ENCODE measurements at regions not wholly inside any gene's neighbourhood (a gene's known extent, or its start where the extent isn't known, plus 50 kb on each side); places are given as distances from the start of the nearest gene placed in this dataset.

- DNase-seq (ENCODE audit: insufficient read length, low spot score) (no peak), FAIRE-seq (no peak)
Measured at GRCh38 chr5:125812651-125813050, 610.6 kb upstream of the GRAMD2B start.

- DNase-seq (ENCODE audit: insufficient read length, low spot score), result no peak
- no peak for FAIRE-seq
Measured at GRCh38 chr5:125813221-125813974, 609.8 kb upstream of the GRAMD2B start.

- FAIRE-seq, result no peak
- no peak for DNase-seq (ENCODE audit: insufficient read length, low spot score)
Measured at GRCh38 chr5:125814119-125814518, 609.1 kb upstream of the GRAMD2B start.

GRCh38 chr5:125823572-125823971 is 599.6 kb upstream of the GRAMD2B start:
- FAIRE-seq (no peak), DNase-seq (ENCODE audit: insufficient read length, low spot score) (no peak)

- no peak for FAIRE-seq
- no peak for DNase-seq (ENCODE audit: insufficient read length, low spot score)
Measured at GRCh38 chr5:125826214-125826613, 597.0 kb upstream of the GRAMD2B start.

- DNase-seq (ENCODE audit: insufficient read length, low spot score) (no peak), FAIRE-seq (no peak)
Measured at GRCh38 chr5:125829349-125829748, 593.9 kb upstream of the GRAMD2B start.

GRCh38 chr5:125833398-125833797 is 589.8 kb upstream of the GRAMD2B start:
- no peak for FAIRE-seq
- DNase-seq (ENCODE audit: insufficient read length, low spot score), result no peak

- DNase-seq (ENCODE audit: insufficient read length, low spot score) (no peak), FAIRE-seq (no peak)
Measured at GRCh38 chr5:125834438-125835115, 588.6 kb upstream of the GRAMD2B start.

GRCh38 chr5:125835293-125836172 is 587.7 kb upstream of the GRAMD2B start:
- FAIRE-seq (no peak), DNase-seq (ENCODE audit: insufficient read length, low spot score) (peak; percentile 3)

GRCh38 chr5:125836256-125836655 is 587.0 kb upstream of the GRAMD2B start:
- DNase-seq (ENCODE audit: insufficient read length, low spot score) (no peak), FAIRE-seq (no peak)

GRCh38 chr5:125837866-125838265 is 585.3 kb upstream of the GRAMD2B start:
- FAIRE-seq, result no peak

GRCh38 chr5:125847561-125847960 is 575.6 kb upstream of the GRAMD2B start:
- DNase-seq (ENCODE audit: insufficient read length, low spot score), result no peak
- FAIRE-seq, result no peak

More at GRCh38 chr5:125837866-125838265, 585.3 kb upstream of the GRAMD2B start:
- DNase-seq (ENCODE audit: insufficient read length, low spot score), result no peak

- no peak for DNase-seq (ENCODE audit: insufficient read length, low spot score)
- no peak for FAIRE-seq
Measured at GRCh38 chr5:125848751-125849150, 574.5 kb upstream of the GRAMD2B start.

GRCh38 chr5:125856949-125857348 is 566.3 kb upstream of the GRAMD2B start:
- FAIRE-seq (no peak), DNase-seq (ENCODE audit: insufficient read length, low spot score) (no peak)

GRCh38 chr5:125863579-125863978 is 559.6 kb upstream of the GRAMD2B start:
- DNase-seq (ENCODE audit: insufficient read length, low spot score) (no peak), FAIRE-seq (no peak)

GRCh38 chr5:125865166-125865815 is 557.9 kb upstream of the GRAMD2B start:
- DNase-seq (ENCODE audit: insufficient read length, low spot score) (no peak), FAIRE-seq (no peak)

- DNase-seq (ENCODE audit: insufficient read length, low spot score), result no peak
- no peak for FAIRE-seq
Measured at GRCh38 chr5:125868036-125868435, 555.2 kb upstream of the GRAMD2B start.

- FAIRE-seq, result no peak
Measured at GRCh38 chr5:125870256-125870655, 553.0 kb upstream of the GRAMD2B start.

GRCh38 chr5:125874057-125874456 is 549.2 kb upstream of the GRAMD2B start:
- FAIRE-seq, result no peak
- no peak for DNase-seq (ENCODE audit: insufficient read length, low spot score)

More at GRCh38 chr5:125870256-125870655, 553.0 kb upstream of the GRAMD2B start:
- no peak for DNase-seq (ENCODE audit: insufficient read length, low spot score)

- DNase-seq (ENCODE audit: insufficient read length, low spot score) (no peak), FAIRE-seq (no peak)
Measured at GRCh38 chr5:125874717-125875116, 548.5 kb upstream of the GRAMD2B start.

- DNase-seq (ENCODE audit: insufficient read length, low spot score) (no peak), FAIRE-seq (no peak)
Measured at GRCh38 chr5:125877248-125877647, 546.0 kb upstream of the GRAMD2B start.
